Esophagus squamous epithelium (tissue), 4 donors: ENCODE measurements at regions not wholly inside any gene's neighbourhood (a gene's known extent, or its start where the extent isn't known, plus 50 kb on each side); places are given as distances from the start of the nearest gene placed in this dataset.
"Not testable (repeated sequence)": the region's sequence is repeated elsewhere in the genome, so short reads cannot be mapped to it uniquely, and the experiment has no call there.

Source experiments
- POLR2A ChIP-seq, 4 donors: fragments of 450-650 bp; IDR thresholded peaks; one replicate each; pipeline ENCODE4 v1.6.1; 2017; ENCODE audit warnings: antibody characterized with exemption in 4 of 4, mild to moderate bottlenecking in 4 of 4, moderate library complexity in 3 of 4
- TF ChIP-seq, protein P1 (sequence below), 6 experiments: fragments of 450-650 bp in 4 of 6; fragments of 200-600 bp in 2 of 6; sonication (generic) in 2 of 6; IDR thresholded peaks; one replicate each; pipeline ENCODE4 v1.5.1; 2016 to 2019; ENCODE audit warnings: antibody characterized with exemption in 6 of 6, mild to moderate bottlenecking in 4 of 6, moderate library complexity in 4 of 6

DNA sequence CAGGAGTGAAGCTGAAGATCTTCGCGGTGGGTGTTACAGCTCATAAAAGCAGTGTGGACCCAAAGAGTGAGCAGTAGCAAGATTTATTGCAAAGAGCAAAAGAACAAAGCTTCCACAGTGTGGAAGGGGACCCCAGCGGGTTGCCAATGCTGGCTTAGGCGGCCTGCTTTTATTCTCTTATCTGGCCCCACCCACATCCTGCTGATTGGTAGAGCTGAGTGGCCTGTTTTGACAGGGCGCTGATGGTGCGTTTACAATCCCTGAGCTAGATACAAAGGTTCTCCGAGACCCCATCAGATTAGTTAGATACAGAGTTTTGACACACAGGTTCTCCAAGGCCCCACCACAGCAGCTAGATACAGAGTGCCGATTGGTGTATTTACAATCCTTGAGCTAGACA is 875.0 kb downstream of the LRFN5 start:
- not testable (repeated sequence) for TF ChIP-seq POLR2A (IDR thresholded peaks at IDR 0.05)
- TF ChIP-seq, protein P1, sequence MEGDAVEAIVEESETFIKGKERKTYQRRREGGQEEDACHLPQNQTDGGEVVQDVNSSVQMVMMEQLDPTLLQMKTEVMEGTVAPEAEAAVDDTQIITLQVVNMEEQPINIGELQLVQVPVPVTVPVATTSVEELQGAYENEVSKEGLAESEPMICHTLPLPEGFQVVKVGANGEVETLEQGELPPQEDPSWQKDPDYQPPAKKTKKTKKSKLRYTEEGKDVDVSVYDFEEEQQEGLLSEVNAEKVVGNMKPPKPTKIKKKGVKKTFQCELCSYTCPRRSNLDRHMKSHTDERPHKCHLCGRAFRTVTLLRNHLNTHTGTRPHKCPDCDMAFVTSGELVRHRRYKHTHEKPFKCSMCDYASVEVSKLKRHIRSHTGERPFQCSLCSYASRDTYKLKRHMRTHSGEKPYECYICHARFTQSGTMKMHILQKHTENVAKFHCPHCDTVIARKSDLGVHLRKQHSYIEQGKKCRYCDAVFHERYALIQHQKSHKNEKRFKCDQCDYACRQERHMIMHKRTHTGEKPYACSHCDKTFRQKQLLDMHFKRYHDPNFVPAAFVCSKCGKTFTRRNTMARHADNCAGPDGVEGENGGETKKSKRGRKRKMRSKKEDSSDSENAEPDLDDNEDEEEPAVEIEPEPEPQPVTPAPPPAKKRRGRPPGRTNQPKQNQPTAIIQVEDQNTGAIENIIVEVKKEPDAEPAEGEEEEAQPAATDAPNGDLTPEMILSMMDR (IDR thresholded peaks at IDR 0.05), result not testable (repeated sequence)
